NCI-H2227 (cell line): ENCODE measurements at regions not wholly inside any gene's neighbourhood (a gene's known extent, or its start where the extent isn't known, plus 50 kb on each side); places are given as distances from the start of the nearest gene placed in this dataset.

Experiments used
- DNase-seq: peaks from one replicate; lab custom pipeline; 2025; ENCODE audit not compliant: unreplicated experiment; lab: John Stamatoyannopoulos, UW

- peak; percentile 37 for DNase-seq
Observed at GRCh38 chr19:28020619-28021258, 1192.2 kb downstream of the UQCRFS1 start.

- DNase-seq: no peak
Observed at GRCh38 chr19:28019901-28020300, 1193.0 kb downstream of the UQCRFS1 start.

DNA sequence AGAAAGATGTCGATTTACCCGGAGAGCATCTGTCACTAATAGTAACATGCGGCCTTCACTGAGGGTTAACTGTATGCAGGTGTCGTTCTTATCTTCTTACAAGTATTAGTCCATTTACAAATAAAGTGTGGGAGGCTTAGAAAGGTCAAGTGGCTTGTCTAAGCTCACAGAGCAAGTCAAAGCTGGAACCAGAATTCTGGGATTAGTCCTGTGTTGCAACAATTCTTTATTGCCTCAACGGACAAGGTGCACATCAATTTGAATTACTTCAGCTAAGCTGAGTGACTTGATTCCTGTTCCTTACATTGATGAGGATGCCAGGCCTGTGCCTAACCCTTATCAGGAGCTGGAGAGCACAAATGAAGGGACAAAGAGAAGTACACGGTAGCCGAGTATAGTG is 1193.6 kb downstream of the UQCRFS1 start:
- peak; percentile 29 for DNase-seq

DNA sequence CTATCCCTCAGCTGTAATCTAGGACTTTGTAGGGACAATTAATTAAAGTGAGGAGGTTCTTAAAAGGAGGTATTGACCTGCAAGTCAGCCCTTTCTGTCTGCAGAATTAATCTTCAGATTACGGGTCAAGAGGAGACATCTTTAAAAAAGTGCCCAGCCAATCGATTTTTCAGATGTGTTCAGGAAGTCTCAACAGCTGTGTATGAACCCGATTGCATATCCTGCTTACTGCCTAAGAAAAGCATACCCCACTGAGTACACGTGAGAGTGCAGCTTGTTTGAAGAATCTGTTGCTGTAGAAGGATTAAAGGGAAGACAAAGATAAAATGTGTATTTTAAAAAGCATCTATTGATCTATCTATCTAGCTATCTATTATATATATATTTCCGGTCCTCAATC is 1194.5 kb downstream of the UQCRFS1 start:
- DNase-seq: no peak

DNA sequence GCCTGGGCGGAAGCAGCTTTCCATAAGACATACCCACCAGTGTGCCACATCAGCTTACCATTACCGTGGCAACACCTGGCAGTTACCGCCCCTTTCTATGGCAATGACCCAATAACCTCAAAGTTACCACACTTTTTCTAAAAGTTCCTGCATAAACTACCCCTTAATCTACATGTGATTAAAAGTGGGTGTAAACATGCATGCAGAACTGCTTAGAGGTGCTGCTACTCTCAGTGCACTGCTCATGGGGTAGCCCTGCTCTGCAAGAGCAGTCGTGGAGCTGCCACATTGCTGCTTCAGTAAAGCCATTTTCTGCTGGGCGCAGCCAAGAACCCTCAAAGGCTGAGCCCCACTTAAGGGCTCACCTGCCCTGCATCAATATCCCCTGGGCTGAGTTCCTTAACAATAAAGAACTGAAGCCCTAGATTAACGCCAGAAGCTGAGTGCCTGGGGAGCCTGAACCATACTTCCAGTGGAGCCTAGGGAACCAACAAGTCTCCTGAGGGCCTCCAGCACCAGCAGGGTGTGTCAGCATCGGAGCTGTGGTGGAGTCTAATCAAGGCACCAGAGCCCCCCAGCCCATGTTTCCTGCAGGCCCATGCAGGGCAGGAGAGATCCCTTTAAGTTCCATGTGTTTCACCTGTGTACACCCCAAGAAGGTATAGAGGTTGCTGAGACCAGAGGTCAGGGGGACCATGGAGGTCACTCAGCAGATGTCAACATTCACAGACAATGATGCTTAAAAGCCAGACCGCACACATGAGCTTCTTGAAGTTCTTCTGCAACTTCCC is 1198.1 kb downstream of the UQCRFS1 start:
- no peak for DNase-seq

DNA sequence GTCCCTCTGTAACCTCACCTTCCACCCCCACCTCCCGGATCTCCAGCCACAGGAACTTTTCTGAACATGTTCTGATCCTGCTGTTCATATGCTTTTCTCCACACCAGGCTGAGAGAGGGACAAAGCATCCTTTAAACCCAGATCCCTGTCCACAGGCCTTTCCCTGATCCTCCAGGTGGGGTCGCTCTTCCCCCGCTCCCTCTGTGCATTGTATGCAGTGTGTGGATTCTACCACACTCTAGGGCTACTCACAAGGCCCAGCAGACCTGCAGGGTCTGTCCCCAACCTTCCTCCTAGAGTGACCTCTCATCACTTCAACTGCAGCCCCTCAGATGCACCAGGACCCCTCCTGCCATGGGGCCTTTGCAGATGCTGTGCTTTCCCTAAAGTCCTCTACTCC is 1200.6 kb downstream of the UQCRFS1 start:
- no peak for DNase-seq

DNA sequence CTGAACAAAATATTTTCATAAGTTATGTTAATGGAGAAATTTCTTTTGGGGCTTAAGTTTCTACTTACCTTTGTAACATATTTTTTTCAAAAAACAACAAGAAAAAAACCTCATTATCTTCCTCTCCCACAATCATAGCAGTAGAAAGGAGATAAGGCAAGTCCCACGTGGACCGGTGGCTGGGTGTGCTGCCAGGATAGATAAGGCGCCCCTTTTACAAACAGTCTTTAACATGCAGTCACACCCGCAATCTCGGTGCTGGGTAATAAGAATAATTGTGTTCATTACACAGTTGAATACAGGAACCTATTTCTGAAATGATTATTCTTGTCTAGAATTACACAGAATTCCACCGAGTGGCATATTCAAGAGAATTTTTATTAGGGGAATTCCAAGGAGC is 1202.3 kb downstream of the UQCRFS1 start:
- DNase-seq: no peak

GRCh38 chr19:28009696-28010095 is 1203.3 kb downstream of the UQCRFS1 start:
- DNase-seq: no peak

DNA sequence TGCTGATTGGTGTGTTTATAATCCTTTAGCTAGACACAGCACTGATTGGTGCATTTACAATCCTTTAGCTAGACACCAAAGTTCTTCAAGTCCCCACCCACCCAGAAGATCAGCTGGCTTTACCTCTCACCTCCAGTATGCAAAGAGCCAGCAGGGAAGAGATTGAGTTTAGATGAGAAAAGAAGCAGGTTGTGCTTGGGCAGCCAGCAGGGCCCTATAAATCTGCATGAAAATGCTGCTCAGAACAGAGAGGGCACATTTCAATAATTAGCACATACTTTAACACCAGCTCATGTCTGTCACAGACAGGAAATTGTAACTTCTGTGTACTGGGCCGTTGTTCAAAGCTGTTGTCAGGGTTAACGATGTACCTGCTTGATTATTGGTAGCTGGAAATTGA is 1204.3 kb downstream of the UQCRFS1 start:
- no peak for DNase-seq

DNA sequence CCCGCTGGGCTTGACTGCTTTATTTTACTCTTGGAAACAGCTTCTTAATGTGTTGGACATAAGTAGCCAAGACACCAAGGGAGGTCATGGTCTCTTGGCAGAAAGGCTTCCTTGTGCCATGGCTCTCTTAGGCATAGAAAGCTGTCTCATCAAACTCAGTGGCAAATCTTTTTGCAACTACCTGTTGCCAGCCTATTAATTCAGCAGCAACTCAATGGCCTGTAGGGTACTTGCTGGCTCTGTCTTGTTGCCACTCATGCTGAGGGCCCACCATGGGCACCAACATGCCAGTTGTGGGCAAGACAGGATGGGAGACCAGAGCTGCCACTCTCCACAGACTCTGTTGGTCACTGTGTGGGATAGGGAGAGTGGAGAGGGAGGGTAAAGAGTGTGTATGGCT is 1209.4 kb downstream of the UQCRFS1 start:
- no peak for DNase-seq

- DNase-seq: no peak
Observed at GRCh38 chr19:27997069-27997468, 1215.9 kb downstream of the UQCRFS1 start.

DNA sequence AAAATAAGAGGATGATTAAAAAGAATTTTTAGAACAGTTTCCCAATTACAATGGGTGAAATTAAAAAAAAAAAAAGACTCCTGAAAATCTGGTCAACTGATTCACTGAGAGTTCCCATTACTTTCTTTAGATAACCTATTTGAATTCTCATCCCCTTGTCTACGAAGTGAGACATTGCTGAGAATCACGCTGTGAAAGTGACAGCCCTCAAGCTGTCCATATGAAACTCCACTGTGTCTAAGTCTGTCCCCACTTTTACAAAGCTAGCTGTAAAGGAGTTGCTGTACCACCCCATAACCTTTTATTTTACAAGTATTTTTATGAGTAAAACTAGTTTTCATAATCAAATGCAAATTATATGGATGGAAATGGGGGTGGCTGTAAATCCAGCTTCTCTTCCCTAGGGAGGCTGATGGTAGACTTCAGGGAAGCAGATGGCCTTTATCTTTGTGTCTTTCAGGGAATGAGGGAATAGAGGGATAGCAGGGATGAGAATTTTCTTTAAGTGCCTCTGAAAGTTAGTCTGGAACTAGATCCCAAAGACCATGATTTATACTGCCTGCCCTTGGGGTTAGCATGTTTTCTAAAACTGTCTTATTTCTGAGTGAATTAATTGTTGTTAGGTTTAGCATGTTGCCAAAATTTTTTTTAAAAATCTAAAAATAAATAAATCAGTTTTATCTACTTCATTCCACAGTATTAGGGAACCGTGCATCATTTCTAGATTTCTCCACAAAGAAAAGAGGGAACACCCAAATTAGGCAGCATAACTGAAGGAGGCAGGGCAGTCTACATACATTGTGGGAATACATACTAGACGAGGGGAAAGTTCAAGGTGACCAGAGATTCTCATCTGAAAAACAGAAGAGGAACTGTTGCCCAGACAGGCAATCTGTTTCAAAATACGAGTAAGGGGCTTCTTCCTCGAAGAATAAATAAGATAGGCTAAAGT is 1219.1 kb downstream of the UQCRFS1 start:
- no peak for DNase-seq

- DNase-seq: no peak
Observed at GRCh38 chr19:27986299-27986698, 1226.7 kb downstream of the UQCRFS1 start.

- no peak for DNase-seq
Observed at GRCh38 chr19:27975419-27976005, 1237.4 kb downstream of the UQCRFS1 start.

DNA sequence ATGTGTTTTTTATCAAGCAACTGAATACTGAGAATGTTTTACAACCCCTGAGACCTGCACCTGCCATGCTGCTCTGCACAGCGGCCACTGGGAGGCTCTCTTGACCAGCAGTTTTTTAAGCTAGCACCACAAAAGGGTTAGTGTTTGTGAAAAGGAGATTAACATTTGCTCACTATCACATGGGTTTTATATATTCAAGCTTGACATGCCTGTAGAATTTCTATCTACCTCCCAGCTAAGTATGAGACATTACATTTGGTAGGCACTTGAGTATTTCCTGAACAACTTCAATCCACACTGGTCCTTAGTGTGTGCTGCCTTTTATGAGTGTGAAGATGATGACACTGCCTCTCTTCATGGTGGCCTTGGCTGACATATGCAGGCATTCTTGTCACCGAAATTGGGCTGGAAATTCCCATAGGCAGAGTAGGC is 1238.9 kb downstream of the UQCRFS1 start:
- peak; percentile 80 for DNase-seq

GRCh38 chr19:27972291-27973040 is 1240.5 kb downstream of the UQCRFS1 start:
- DNase-seq: no peak

- no peak for DNase-seq
Observed at GRCh38 chr19:27971869-27972268, 1241.1 kb downstream of the UQCRFS1 start.

- no peak for DNase-seq
Observed at GRCh38 chr19:27971071-27971470, 1241.9 kb downstream of the UQCRFS1 start.

DNA sequence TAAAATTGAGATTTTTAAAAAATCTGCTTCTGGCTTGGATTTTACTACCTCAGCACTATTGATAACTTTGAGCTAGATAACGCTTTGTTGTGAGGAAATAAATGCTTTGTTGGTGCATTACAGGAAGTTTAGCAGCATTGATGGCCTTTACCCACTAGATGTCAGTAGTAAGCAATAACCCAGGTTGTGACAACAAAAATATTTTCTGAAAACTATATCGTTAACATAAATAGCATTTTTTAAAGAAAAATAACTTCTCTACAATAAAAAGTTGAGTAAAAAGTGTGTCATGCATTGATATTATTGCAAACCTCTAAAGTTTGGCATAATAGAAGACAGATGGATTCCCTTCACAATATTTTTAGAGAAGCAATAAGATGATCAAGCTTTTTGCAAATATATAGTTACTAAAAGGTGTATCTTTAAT is 1246.5 kb downstream of the UQCRFS1 start:
- DNase-seq: peak; percentile 53

- DNase-seq: no peak
Observed at GRCh38 chr19:27964185-27964584, 1248.8 kb downstream of the UQCRFS1 start.
